H1 (cell line): ENCODE measurements at regions not wholly inside any gene's neighbourhood (a gene's known extent, or its start where the extent isn't known, plus 50 kb on each side); places are given as distances from the start of the nearest gene placed in this dataset.

Source experiments
- CBX5 ChIP-seq: fragments of 300-800, 300-1000 bp; sonication (generic); IDR thresholded peaks from 2 replicates; pipeline ENCODE4 v1.7.1; 2016; ENCODE audit warnings: antibody characterized with exemption, low read length, low read depth
- CTBP2 ChIP-seq: IDR thresholded peaks from 2 replicates; pipeline ENCODE4 v1.7.0; 2011; ENCODE audit warnings: borderline replicate concordance, mild to moderate bottlenecking, moderate library complexity, mixed read lengths, low read length; ENCODE audit not compliant: insufficient read depth, insufficient read length
- EZH2 ChIP-seq: fragments of 200-600 bp; sonication (generic); IDR thresholded peaks from 2 replicates; pipeline ENCODE4 v1.7.1; 2012; ENCODE audit warnings: low read depth, mild to moderate bottlenecking, moderate library complexity, low read length, inconsistent platforms; ENCODE audit not compliant: severe bottlenecking
- KDM4A ChIP-seq: IDR thresholded peaks from one replicate; pipeline ENCODE4 v1.7.1; 2012; ENCODE audit warnings: low read depth, mild to moderate bottlenecking, moderate library complexity, low read length, inconsistent platforms; ENCODE audit not compliant: severe bottlenecking
- PHF8 ChIP-seq: fragments of 200-600 bp; sonication (generic); conservative IDR thresholded peaks from 2 replicates; pipeline ENCODE4 v1.7.1; 2012; ENCODE audit warnings: low read depth, mild to moderate bottlenecking, inconsistent platforms, low read length, moderate library complexity
- POLR2A ChIP-seq, 2 experiments: IDR thresholded peaks; 1 replicate in 1 of 2; 2 replicates in 1 of 2; pipeline ENCODE4 v1.6.1; 2011; ENCODE audit warnings: low read depth in 2 of 2, low read length in 2 of 2, mild to moderate bottlenecking in 2 of 2; ENCODE audit errors: control extremely low read depth in 1 of 2
- RBBP5 ChIP-seq: IDR thresholded peaks from 2 replicates; pipeline ENCODE4 v1.7.1; 2012; ENCODE audit warnings: low read depth, mild to moderate bottlenecking, inconsistent platforms, low read length, moderate library complexity, borderline replicate concordance
- RNF2 ChIP-seq: fragments of 200-900, 300-1000 bp; sonication (generic); IDR thresholded peaks from 2 replicates; pipeline ENCODE4 v1.7.1; 2016; ENCODE audit warnings: borderline replicate concordance, low read depth, mild to moderate bottlenecking, antibody characterized with exemption, low read length; ENCODE audit not compliant: poor library complexity, severe bottlenecking; ENCODE audit errors: missing control alignments
- TAF7 ChIP-seq: optimal IDR thresholded peaks from 2 replicates; pipeline ENCODE3; 2011; ENCODE audit warnings: low read depth, mild to moderate bottlenecking, inconsistent platforms, low read length, moderate library complexity, borderline replicate concordance
- YY1 ChIP-seq: IDR thresholded peaks from 2 replicates; pipeline ENCODE4 v1.6.1; 2011; ENCODE audit warnings: low read depth, mild to moderate bottlenecking, low read length

GRCh38 chr17:17401271-17401781 lies 75.5 kb upstream of the MED9 start (continued):
- TF ChIP-seq EZH2 (no peak), YY1 (peak; percentile 78), TAF7 (no peak), CTBP2 (no peak), RNF2 (no peak), RBBP5 (no peak), POLR2A (IDR thresholded peaks at IDR 0.05; ENCODE audit: control extremely low read depth in 1 of 2, low read depth in 2 of 2, low read length in 2 of 2) (no peak), CBX5 (no peak), KDM4A (no peak), PHF8 (no peak)
